ENCODE measurements at regions not wholly inside any gene's neighbourhood (a gene's known extent, or its start where the extent isn't known, plus 50 kb on each side); places are given as distances from the start of the nearest gene placed in this dataset.

DNA sequence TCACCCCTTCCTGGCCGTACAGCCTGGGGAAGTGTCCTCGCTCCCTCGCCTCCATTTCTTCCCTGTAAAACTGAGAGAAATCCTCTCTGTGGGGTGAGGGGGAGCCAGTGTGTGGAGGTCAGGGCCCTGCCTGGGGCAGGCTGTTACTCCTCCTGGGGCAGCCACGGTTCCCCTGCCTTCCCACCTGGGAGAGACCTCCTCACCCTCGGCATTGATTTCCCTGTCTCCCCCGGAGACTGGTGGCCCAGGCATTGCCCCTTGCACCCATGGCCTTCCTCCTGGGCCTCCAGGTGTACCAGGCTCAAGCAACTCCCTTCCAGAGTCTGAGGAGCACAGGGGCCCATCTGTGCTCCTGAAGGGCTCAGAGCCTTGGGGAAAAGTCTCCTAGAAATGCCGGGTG is 75.6 kb upstream of the RNU6ATAC start:
- TF ChIP-seq, protein P1, sequence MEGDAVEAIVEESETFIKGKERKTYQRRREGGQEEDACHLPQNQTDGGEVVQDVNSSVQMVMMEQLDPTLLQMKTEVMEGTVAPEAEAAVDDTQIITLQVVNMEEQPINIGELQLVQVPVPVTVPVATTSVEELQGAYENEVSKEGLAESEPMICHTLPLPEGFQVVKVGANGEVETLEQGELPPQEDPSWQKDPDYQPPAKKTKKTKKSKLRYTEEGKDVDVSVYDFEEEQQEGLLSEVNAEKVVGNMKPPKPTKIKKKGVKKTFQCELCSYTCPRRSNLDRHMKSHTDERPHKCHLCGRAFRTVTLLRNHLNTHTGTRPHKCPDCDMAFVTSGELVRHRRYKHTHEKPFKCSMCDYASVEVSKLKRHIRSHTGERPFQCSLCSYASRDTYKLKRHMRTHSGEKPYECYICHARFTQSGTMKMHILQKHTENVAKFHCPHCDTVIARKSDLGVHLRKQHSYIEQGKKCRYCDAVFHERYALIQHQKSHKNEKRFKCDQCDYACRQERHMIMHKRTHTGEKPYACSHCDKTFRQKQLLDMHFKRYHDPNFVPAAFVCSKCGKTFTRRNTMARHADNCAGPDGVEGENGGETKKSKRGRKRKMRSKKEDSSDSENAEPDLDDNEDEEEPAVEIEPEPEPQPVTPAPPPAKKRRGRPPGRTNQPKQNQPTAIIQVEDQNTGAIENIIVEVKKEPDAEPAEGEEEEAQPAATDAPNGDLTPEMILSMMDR (IDR thresholded peaks at IDR 0.05; ENCODE audit: insufficient read depth, low read length), result no peak
- TF ChIP-seq SPI1 (IDR thresholded peaks at IDR 0.05; ENCODE audit: borderline replicate concordance, low read depth) (no peak), POLR2AphosphoS5 (IDR thresholded peaks at IDR 0.05; ENCODE audit: low read depth) (no peak)

Measured in HL-60 (cell line).